H9 (cell line): ENCODE measurements at regions not wholly inside any gene's neighbourhood (a gene's known extent, or its start where the extent isn't known, plus 50 kb on each side); places are given as distances from the start of the nearest gene placed in this dataset.

ENCODE experiments used
- DNase-seq: peaks from one replicate; pipeline ENCODE4 v3.0.0-alpha.2; 2017
- H2AFZ ChIP-seq: one replicate; pipeline ENCODE4 v1.6.1; 2013; ENCODE audit warnings: mild to moderate bottlenecking, low read length, control low read depth, moderate library complexity
- H2AK5ac ChIP-seq: 2 replicates; pipeline ENCODE4 v1.6.1; 2013; ENCODE audit warnings: low read length, control low read depth, mixed read lengths; ENCODE audit not compliant: insufficient read length
- H2BK120ac ChIP-seq: one replicate; pipeline ENCODE4 v1.6.1; 2013; ENCODE audit warnings: low read depth, mild to moderate bottlenecking, low read length, control low read depth, inconsistent platforms; ENCODE audit not compliant: poor library complexity, severe bottlenecking
- H2BK12ac ChIP-seq: 2 replicates; pipeline ENCODE4 v1.6.1; 2013; ENCODE audit warnings: low read length, control low read depth, mixed read lengths, low read depth; ENCODE audit not compliant: insufficient read length
- H2BK15ac ChIP-seq: 2 replicates; pipeline ENCODE4 v1.6.1; 2013; ENCODE audit warnings: low read depth, low read length, control low read depth
- H2BK20ac ChIP-seq: one replicate; pipeline ENCODE4 v1.6.1; 2013; ENCODE audit warnings: low read depth, mild to moderate bottlenecking, low read length, control low read depth, inconsistent platforms; ENCODE audit not compliant: poor library complexity, severe bottlenecking
- H2BK5ac ChIP-seq: 2 replicates; pipeline ENCODE4 v1.6.1; 2013; ENCODE audit warnings: low read length, control low read depth, mixed read lengths; ENCODE audit not compliant: insufficient read length
- H3K14ac ChIP-seq: 2 replicates; pipeline ENCODE4 v1.6.1; 2013; ENCODE audit warnings: low read length, control low read depth; ENCODE audit not compliant: insufficient read depth
- H3K18ac ChIP-seq: 2 replicates; pipeline ENCODE4 v1.6.1; 2013; ENCODE audit warnings: low read depth, mild to moderate bottlenecking, mixed read lengths, low read length, control low read depth; ENCODE audit not compliant: insufficient read length
- H3K23ac ChIP-seq: 2 replicates; pipeline ENCODE4 v1.6.1; 2013; ENCODE audit warnings: low read length, control low read depth, mixed read lengths, low read depth; ENCODE audit not compliant: insufficient read length
- H3K23me2 ChIP-seq: 2 replicates; pipeline ENCODE4 v1.6.1; 2013; ENCODE audit warnings: low read depth, mild to moderate bottlenecking, mixed read lengths, low read length, control low read depth; ENCODE audit not compliant: insufficient read length, poor library complexity, severe bottlenecking
- H3K27ac ChIP-seq: 2 replicates; pipeline ENCODE4 v1.5.1; 2013; ENCODE audit warnings: low read length, control low read depth, mixed read lengths, low read depth; ENCODE audit not compliant: insufficient read length
- H3K27me3 ChIP-seq: 2 replicates; pipeline ENCODE4 v1.6.1; 2013; ENCODE audit warnings: low read length, control low read depth, inconsistent platforms; ENCODE audit not compliant: insufficient read depth
- H3K4ac ChIP-seq: 2 replicates; pipeline ENCODE4 v1.6.1; 2013; ENCODE audit warnings: low read depth, mild to moderate bottlenecking, control low read depth, inconsistent platforms, low read length, moderate library complexity
- H3K4me1 ChIP-seq: 2 replicates; pipeline ENCODE4 v1.6.1; 2013; ENCODE audit warnings: low read length, control low read depth, inconsistent platforms; ENCODE audit not compliant: insufficient read depth
- H3K4me2 ChIP-seq: 2 replicates; pipeline ENCODE4 v1.6.1; 2013; ENCODE audit warnings: low read length, control low read depth, mixed read lengths; ENCODE audit not compliant: insufficient read length, insufficient read depth
- H3K56ac ChIP-seq: 2 replicates; pipeline ENCODE4 v1.6.1; 2013; ENCODE audit warnings: low read depth, mild to moderate bottlenecking, mixed read lengths, low read length, control low read depth; ENCODE audit not compliant: insufficient read length
- H3K79me1 ChIP-seq: 2 replicates; pipeline ENCODE4 v1.6.1; 2013; ENCODE audit warnings: low read depth, mild to moderate bottlenecking, moderate library complexity, low read length, control low read depth, inconsistent platforms; ENCODE audit not compliant: insufficient read depth, poor library complexity, severe bottlenecking
- H3K79me2 ChIP-seq: 2 replicates; pipeline ENCODE4 v1.6.1; 2013; ENCODE audit warnings: low read length, control low read depth, inconsistent platforms; ENCODE audit not compliant: insufficient read depth
- H3K9ac ChIP-seq: 2 replicates; pipeline ENCODE4 v1.6.1; 2013; ENCODE audit warnings: low read length, control low read depth, mixed read lengths; ENCODE audit not compliant: insufficient read length; ENCODE audit errors: extremely low read depth
- H3K9me3 ChIP-seq: one replicate; pipeline ENCODE4 v1.6.1; 2013; ENCODE audit warnings: low read depth, low read length, inconsistent platforms; ENCODE audit not compliant: control insufficient read depth
- H3T11ph ChIP-seq: one replicate; pipeline ENCODE4 v1.6.1; 2013; ENCODE audit warnings: mild to moderate bottlenecking, low read length, control low read depth, inconsistent platforms
- H4K20me1 ChIP-seq: one replicate; pipeline ENCODE4 v1.6.1; 2013; ENCODE audit not compliant: control insufficient read depth, insufficient read length, insufficient read depth
- H4K5ac ChIP-seq: 2 replicates; pipeline ENCODE4 v1.6.1; 2013; ENCODE audit warnings: low read depth, mild to moderate bottlenecking, mixed read lengths, low read length, control low read depth; ENCODE audit not compliant: insufficient read length
- H4K8ac ChIP-seq: replicated peaks from 2 replicates; pipeline ENCODE4 v1.6.1; 2013; ENCODE audit warnings: low read length, control low read depth, mixed read lengths, low read depth; ENCODE audit not compliant: insufficient read length
- H4K91ac ChIP-seq: 2 replicates; pipeline ENCODE4 v1.6.1; 2013; ENCODE audit warnings: low read depth, mild to moderate bottlenecking, moderate library complexity, mixed read lengths, low read length, control low read depth; ENCODE audit not compliant: insufficient read length
- H3K27ac Mint-ChIP-seq, 3 experiments: 2 replicates in 2 of 3; 3 replicates in 1 of 3; pipeline ENCODE4 v1.8.0; 2020 to 2021; ENCODE audit warnings: mixed read lengths in 3 of 3, mild to moderate bottlenecking in 1 of 3, moderate library complexity in 1 of 3
- H3K27me3 Mint-ChIP-seq: 2 replicates; pipeline ENCODE4 v1.8.0; 2021; ENCODE audit warnings: low read depth, mild to moderate bottlenecking, moderate library complexity, mixed read lengths
- H3K36me3 Mint-ChIP-seq, 3 experiments: 2 replicates in 2 of 3; 3 replicates in 1 of 3; pipeline ENCODE4 v1.8.0; 2020 to 2021; ENCODE audit warnings: low read depth in 3 of 3, mixed read lengths in 3 of 3; ENCODE audit not compliant: insufficient read depth in 1 of 3
- H3K4me1 Mint-ChIP-seq, 2 experiments: 2 replicates each; pipeline ENCODE4 v1.8.0; 2020; ENCODE audit warnings: mixed read lengths in 2 of 2
- H3K4me3 Mint-ChIP-seq, 2 experiments: 2 replicates in 1 of 2; 3 replicates in 1 of 2; pipeline ENCODE4 v1.8.0; 2020 to 2021; ENCODE audit warnings: mild to moderate bottlenecking in 2 of 2, mixed read lengths in 2 of 2, moderate library complexity in 1 of 2
- H3K9me3 Mint-ChIP-seq, 2 experiments: 2 replicates in 1 of 2; 3 replicates in 1 of 2; pipeline ENCODE4 v1.8.0; 2020; ENCODE audit warnings: mild to moderate bottlenecking in 2 of 2, mixed read lengths in 2 of 2, moderate library complexity in 1 of 2
- CTCF ChIP-seq: fragments of 200-600 bp; sonication (generic); conservative IDR thresholded peaks from 3 replicates; pipeline ENCODE4 v1.8.0; 2021; ENCODE audit warnings: antibody characterized with exemption, mild to moderate bottlenecking
- WGBS: extraction: QIAGEN DNeasy Blood & Tissue Kit; methylation state at CpG from one replicate; pipeline ENCODE4 v1.1.7; 2013; ENCODE audit warnings: missing lambda C conversion rate, low lambda C conversion rate, mixed read lengths; ENCODE audit not compliant: insufficient read length; ENCODE audit errors: extremely low coverage; 5-methylcytosine and 5-hydroxymethylcytosine counted together

GRCh38 chr14:85878874-85879273 lies 348.9 kb downstream of the FLRT2 start:
- no peak overlapping the region for H2BK12ac ChIP-seq
- no peaks in the 10 kb centered on the region for H3K79me1 ChIP-seq
- no peak overlapping the region for H3K14ac ChIP-seq
- no peaks in the 10 kb centered on the region for H3K79me2 ChIP-seq
- no peak overlapping the region for H3K4me2 ChIP-seq
- Mint-ChIP-seq H3K27me3 (no peaks in the 10 kb centered on the region), H3K36me3 (no peaks in the 10 kb centered on the region; a peak in 1 of 7 replicates), H3K27ac (no peak overlapping the region), H3K4me3 (no peak overlapping the region), H3K9me3 (no peaks in the 10 kb centered on the region), H3K4me1 (peaks cover 18 to 23% of the 10 kb centered on the region in 2 experiments)
- H2BK15ac ChIP-seq, result no peak overlapping the region
- no peak overlapping the region for H2BK20ac ChIP-seq
- no peak overlapping the region for H4K5ac ChIP-seq
- no peak overlapping the region for H4K8ac ChIP-seq
- no peak overlapping the region for H3K23ac ChIP-seq
- H3K4ac ChIP-seq, result no peak overlapping the region
- no peak overlapping the region for H4K91ac ChIP-seq
- no peak overlapping the region for H2AFZ ChIP-seq
- no peak overlapping the region for H2BK5ac ChIP-seq
- no peak overlapping the region for H3K9ac ChIP-seq
- no peak for DNase-seq
- H2BK120ac ChIP-seq, result no peak overlapping the region
- no peak for TF ChIP-seq CTCF
- no peak overlapping the region for H2AK5ac ChIP-seq
- no CpG with 5 or more reads among the region's 7 CpGs for WGBS
- no peaks in the 10 kb centered on the region for H3K9me3 ChIP-seq
- H3K27ac ChIP-seq, result no peak overlapping the region
- H3T11ph ChIP-seq, result no peak overlapping the region
- H3K4me1 ChIP-seq, result peaks cover 10% of the 10 kb centered on the region; the same call in 1 of the 2 replicates
- H3K27me3 ChIP-seq, result no peaks in the 10 kb centered on the region
- no peaks in the 10 kb centered on the region for H3K23me2 ChIP-seq
- no peak overlapping the region for H3K56ac ChIP-seq
- no peaks in the 10 kb centered on the region for H4K20me1 ChIP-seq
- no peak overlapping the region for H3K18ac ChIP-seq
